DMS153 treated with DMSO at 0.1 percent for 48 hours (cell line): ENCODE measurements at regions not wholly inside any gene's neighbourhood (a gene's known extent, or its start where the extent isn't known, plus 50 kb on each side); places are given as distances from the start of the nearest gene placed in this dataset.
A peak's percentile ranks its signal among the peaks of the same experiment; 100 is the strongest.
"Not testable (repeated sequence)": the region's sequence is repeated elsewhere in the genome, so short reads cannot be mapped to it uniquely, and the experiment has no call there.

Source experiments
- DNase-seq: peaks from one replicate; lab custom pipeline; 2025; ENCODE audit not compliant: unreplicated experiment; lab: John Stamatoyannopoulos, UW

GRCh38 chr6:115310156-115310555 lies 750.5 kb downstream of the FRK start:
- DNase-seq = no peak

- DNase-seq = no peak
These were observed 758.0 kb downstream of the FRK start for GRCh38 chr6:115302731-115303130.

DNA sequence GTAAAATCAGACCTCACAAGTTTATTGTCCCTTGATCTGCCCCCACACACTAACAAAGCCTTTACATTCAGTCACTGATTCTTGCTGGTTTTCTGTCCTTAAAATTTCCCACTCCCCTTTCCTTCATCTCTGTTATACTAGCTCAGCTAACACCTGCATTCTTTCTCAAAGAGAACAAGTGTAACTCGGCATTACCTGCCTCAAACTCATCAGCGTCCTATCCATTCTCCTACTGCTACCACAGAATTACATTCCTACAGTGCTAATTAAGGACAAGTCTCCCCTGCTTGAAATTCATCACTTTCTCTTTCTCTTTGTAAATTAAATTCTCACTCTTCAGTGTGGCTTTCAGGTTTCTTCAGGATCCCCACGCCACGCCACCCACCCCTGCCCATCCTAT lies 773.2 kb downstream of the FRK start:
- DNase-seq = no peak

- no peak for DNase-seq
These were observed 783.7 kb downstream of the FRK start for GRCh38 chr6:115276881-115277565.

DNA sequence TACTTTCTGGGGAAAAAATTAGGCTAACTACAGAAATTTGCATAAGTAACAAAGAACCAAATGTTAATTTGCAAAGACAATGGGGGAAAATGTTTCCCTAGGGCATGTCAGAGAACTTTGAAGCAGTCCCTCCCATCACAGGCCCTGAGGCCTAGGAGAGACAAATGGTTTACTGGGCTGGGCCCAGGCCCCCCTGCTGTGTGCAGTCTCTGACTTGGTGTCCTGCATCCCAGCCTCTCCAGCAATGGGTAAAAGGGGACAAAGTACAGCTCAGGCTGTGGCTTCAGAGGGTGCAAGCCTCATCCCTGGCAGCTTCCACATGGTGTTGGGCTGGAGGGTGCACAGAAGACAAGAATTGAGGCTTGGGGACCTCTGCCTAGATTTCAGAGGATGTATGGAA lies 788.4 kb downstream of the FRK start:
- no peak for DNase-seq

DNA sequence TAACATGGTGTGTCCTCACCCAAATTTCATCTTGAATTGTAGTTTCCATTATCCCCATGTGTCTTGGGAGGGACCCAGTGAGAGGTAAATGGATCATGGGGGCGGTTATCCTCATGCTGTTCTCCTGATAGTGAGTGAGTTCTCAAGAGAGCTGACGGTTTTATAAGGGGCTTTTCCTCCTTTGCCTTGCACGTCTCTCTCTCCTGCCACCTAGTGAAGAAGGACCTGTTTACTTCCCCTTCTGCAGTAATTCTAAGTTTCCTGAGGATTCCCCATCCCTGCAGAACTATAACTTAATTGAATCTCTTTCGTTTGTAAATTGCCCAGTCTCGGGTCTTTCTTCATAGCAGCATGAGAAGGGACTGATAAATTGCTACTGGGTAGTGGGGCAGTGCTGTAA lies 789.3 kb downstream of the FRK start:
- DNase-seq = no peak

- peak; percentile 64 for DNase-seq
These were observed 789.7 kb downstream of the FRK start for GRCh38 chr6:115270953-115271352.

GRCh38 chr6:115241373-115241772 lies 819.3 kb downstream of the FRK start:
- DNase-seq = no peak

- no peak for DNase-seq
These were observed 839.5 kb downstream of the FRK start for GRCh38 chr6:115221198-115221597.

- DNase-seq = no peak
These were observed 840.0 kb downstream of the FRK start for GRCh38 chr6:115220551-115221159.

GRCh38 chr6:115219645-115220044 lies 841.0 kb downstream of the FRK start:
- no peak for DNase-seq

GRCh38 chr6:115216835-115217234 lies 843.9 kb downstream of the FRK start:
- DNase-seq = no peak

- DNase-seq = no peak
These were observed 846.4 kb downstream of the FRK start for GRCh38 chr6:115214283-115214682.

DNA sequence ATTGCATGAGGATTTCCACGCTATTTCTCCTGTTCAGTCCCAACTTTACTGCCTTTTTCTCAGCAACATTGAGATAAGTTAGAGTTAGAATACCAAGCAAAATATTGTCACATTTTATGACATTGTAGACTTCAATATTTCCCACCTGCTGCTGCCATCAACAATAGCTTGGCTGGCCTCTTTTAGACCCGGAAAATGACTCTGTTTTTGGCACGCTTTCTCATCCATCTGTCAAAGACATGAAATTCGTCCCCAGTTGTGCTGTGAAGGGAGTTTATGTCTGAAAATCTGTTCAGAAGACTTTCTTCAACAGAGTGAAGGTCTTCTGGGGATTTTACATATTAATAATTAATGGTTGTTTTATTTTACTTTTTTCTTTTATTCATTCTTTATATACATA lies 857.3 kb downstream of the FRK start:
- DNase-seq = no peak

GRCh38 chr6:115194981-115195638 lies 852.3 kb upstream of the HS3ST5 start:
- no peak for DNase-seq

GRCh38 chr6:115191989-115192388 lies 849.2 kb upstream of the HS3ST5 start:
- no peak for DNase-seq

DNA sequence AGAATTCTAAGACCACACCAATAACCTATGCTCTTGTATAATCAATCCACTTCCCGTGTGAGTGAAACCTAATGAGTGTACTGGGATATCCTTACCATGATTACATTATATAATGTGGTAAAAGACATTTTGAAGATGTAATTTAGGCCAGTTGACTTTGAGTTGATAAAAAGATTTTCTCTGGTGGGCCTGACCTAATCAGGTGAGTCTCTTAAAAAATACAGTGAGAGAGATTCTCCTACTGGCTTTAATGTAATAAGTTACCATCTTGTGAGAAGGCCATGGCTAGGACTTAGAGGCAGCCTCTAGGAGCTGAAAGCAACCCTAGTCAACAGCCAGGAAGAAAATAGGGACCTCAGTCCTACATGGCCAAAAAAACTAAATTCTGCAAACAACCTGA lies 847.7 kb upstream of the HS3ST5 start:
- no peak for DNase-seq

DNA sequence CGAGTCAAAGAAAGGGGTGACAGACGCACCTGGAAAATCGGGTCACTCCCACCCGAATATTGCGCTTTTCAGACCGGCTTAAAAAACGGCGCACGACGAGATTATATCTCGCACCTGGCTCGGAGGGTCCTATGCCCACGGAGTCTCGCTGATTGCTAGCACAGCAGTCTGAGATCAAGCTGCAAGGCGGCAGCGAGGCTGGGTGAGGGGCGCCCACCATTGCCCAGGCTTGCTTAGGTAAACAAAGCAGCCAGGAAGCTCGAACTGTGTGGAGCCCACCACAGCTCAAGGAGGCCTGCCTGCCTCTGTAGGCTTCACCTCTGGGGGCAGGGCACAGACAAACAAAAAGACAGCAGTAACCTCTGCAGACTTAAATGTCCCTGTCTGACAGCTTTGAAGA lies 832.6 kb upstream of the HS3ST5 start:
- DNase-seq = not testable (repeated sequence)

- not testable (repeated sequence) for DNase-seq
These were observed 823.1 kb upstream of the HS3ST5 start for GRCh38 chr6:115165912-115166311.

- no peak for DNase-seq
These were observed 816.9 kb upstream of the HS3ST5 start for GRCh38 chr6:115159733-115160132.

- no peak for DNase-seq
These were observed 795.1 kb upstream of the HS3ST5 start for GRCh38 chr6:115137910-115138309.

GRCh38 chr6:115133790-115134189 lies 791.0 kb upstream of the HS3ST5 start:
- no peak for DNase-seq
